DND-41 (cell line): ENCODE measurements at regions not wholly inside any gene's neighbourhood (a gene's known extent, or its start where the extent isn't known, plus 50 kb on each side); places are given as distances from the start of the nearest gene placed in this dataset.

ENCODE experiments used
- ATAC-seq: fragments of 200-7000 bp; cut with Tn5 transposase; 3 replicates; pipeline ENCODE4 v1.9.1; 2021; ENCODE audit warnings: low read depth; ENCODE audit not compliant: insufficient read depth
- DNase-seq: peaks from one replicate; pipeline ENCODE4 v3.0.0-alpha.2; 2020
- H2AFZ ChIP-seq: 2 replicates; pipeline ENCODE4 v1.6.0; 2012; ENCODE audit warnings: low read depth, low read length
- H3K27ac ChIP-seq: 2 replicates; pipeline ENCODE4 v1.5.1; 2012; ENCODE audit warnings: low read length, inconsistent platforms
- H3K27me3 ChIP-seq: fragments of 200-600 bp; sonication (generic); 2 replicates; pipeline ENCODE4 v1.6.0; 2012; ENCODE audit warnings: low read length, mild to moderate bottlenecking, inconsistent platforms; ENCODE audit not compliant: insufficient read depth, poor library complexity
- H3K36me3 ChIP-seq: 2 replicates; pipeline ENCODE4 v1.5.1; 2012; ENCODE audit warnings: low read length, inconsistent platforms; ENCODE audit not compliant: insufficient read depth
- H3K4me1 ChIP-seq: 2 replicates; pipeline ENCODE4 v1.5.1; 2012; ENCODE audit warnings: mild to moderate bottlenecking, low read length; ENCODE audit not compliant: insufficient read depth
- H3K4me2 ChIP-seq: 2 replicates; pipeline ENCODE4 v1.6.0; 2012; ENCODE audit warnings: mild to moderate bottlenecking, moderate library complexity, low read length, inconsistent platforms; ENCODE audit not compliant: insufficient read depth
- H3K4me3 ChIP-seq, 2 experiments: fragments of 200-600 bp in 1 of 2; shearing (Covaris generic) in 1 of 2; 2 replicates each; pipeline ENCODE4 v1.5.1; 2012 to 2016; ENCODE audit warnings: inconsistent platforms in 2 of 2, low read length in 2 of 2, mild to moderate bottlenecking in 2 of 2, low read depth in 1 of 2, moderate library complexity in 1 of 2
- H3K79me2 ChIP-seq: 2 replicates; pipeline ENCODE4 v1.6.0; 2012; ENCODE audit warnings: low read length, inconsistent platforms; ENCODE audit not compliant: insufficient read depth
- H3K9ac ChIP-seq: 2 replicates; pipeline ENCODE4 v1.6.0; 2012; ENCODE audit warnings: low read depth, mild to moderate bottlenecking, inconsistent platforms, low read length, moderate library complexity
- H3K9me3 ChIP-seq: 2 replicates; pipeline ENCODE4 v1.5.1; 2012; ENCODE audit warnings: low read length, moderate library complexity, mild to moderate bottlenecking, inconsistent platforms; ENCODE audit not compliant: insufficient read depth, severe bottlenecking
- H4K20me1 ChIP-seq: 2 replicates; pipeline ENCODE4 v1.6.0; 2012; ENCODE audit warnings: low read length; ENCODE audit not compliant: insufficient read depth
- CTCF ChIP-seq: IDR thresholded peaks from 2 replicates; pipeline ENCODE4 v1.5.1; 2012; ENCODE audit warnings: borderline replicate concordance, low read length, moderate library complexity, mild to moderate bottlenecking; ENCODE audit not compliant: poor library complexity, severe bottlenecking; ENCODE audit errors: extremely low read depth
- EZH2 ChIP-seq: IDR thresholded peaks from 3 replicates; pipeline ENCODE4 v1.6.1; 2012; ENCODE audit warnings: borderline replicate concordance, low read depth, mild to moderate bottlenecking, moderate library complexity, low read length, inconsistent platforms; ENCODE audit not compliant: severe bottlenecking

- ATAC-seq (no peak), DNase-seq (no peak)
- H3K27me3 ChIP-seq: peaks cover 11% of the 10 kb centered on the region
- no peaks in the 10 kb centered on the region for H3K79me2 ChIP-seq
- H3K4me3 ChIP-seq: no peak overlapping the region
- TF ChIP-seq EZH2 (no peak), CTCF (no peak)
- H3K4me2 ChIP-seq: no peak overlapping the region
- H2AFZ ChIP-seq: no peak overlapping the region
- H3K9ac ChIP-seq: no peak overlapping the region
- H3K4me1 ChIP-seq: peaks cover 6% of the 10 kb centered on the region
- no peaks in the 10 kb centered on the region for H3K36me3 ChIP-seq
- no peak overlapping the region for H3K27ac ChIP-seq
- no peaks in the 10 kb centered on the region for H3K9me3 ChIP-seq
- H4K20me1 ChIP-seq: 0 out of 2 replicates have a peak, but pooled peaks cover 5% of the 10 kb centered on the region
Measured at GRCh38 chr10:130242513-130242912, 106.3 kb downstream of the GLRX3 start.

GRCh38 chr10:130243015-130243414 is 106.8 kb downstream of the GLRX3 start:
- no peak overlapping the region for H2AFZ ChIP-seq
- no peak overlapping the region for H3K4me3 ChIP-seq
- H3K27me3 ChIP-seq: peaks cover 11% of the 10 kb centered on the region
- no peak overlapping the region for H3K27ac ChIP-seq
- no peaks in the 10 kb centered on the region for H3K9me3 ChIP-seq
- 0 out of 2 replicates have a peak, but pooled peaks cover 5% of the 10 kb centered on the region for H4K20me1 ChIP-seq
- 0 out of 3 replicates have a peak, but pooled peaks have one; percentile 47 for ATAC-seq
- no peak overlapping the region for H3K9ac ChIP-seq
- DNase-seq: no peak
- H3K79me2 ChIP-seq: no peaks in the 10 kb centered on the region
- TF ChIP-seq EZH2: no peak
- H3K4me2 ChIP-seq: no peak overlapping the region
- H3K36me3 ChIP-seq: no peaks in the 10 kb centered on the region
- peaks cover 6% of the 10 kb centered on the region for H3K4me1 ChIP-seq

GRCh38 chr10:130244031-130244927 is 108.1 kb downstream of the GLRX3 start:
- H3K27me3 ChIP-seq: peaks cover 11% of the 10 kb centered on the region
- no peak overlapping the region for H3K27ac ChIP-seq
- no peak overlapping the region for H3K4me2 ChIP-seq
- ATAC-seq (no peak), DNase-seq (no peak)
- H3K4me1 ChIP-seq: peaks cover 6% of the 10 kb centered on the region
- H3K9ac ChIP-seq: no peak overlapping the region
- H3K36me3 ChIP-seq: no peaks in the 10 kb centered on the region
- H3K9me3 ChIP-seq: no peaks in the 10 kb centered on the region
- 0 out of 2 replicates have a peak, but pooled peaks cover 5% of the 10 kb centered on the region for H4K20me1 ChIP-seq
- TF ChIP-seq CTCF: no peak
- no peak for TF ChIP-seq EZH2
- H2AFZ ChIP-seq: no peak overlapping the region
- no peak overlapping the region for H3K4me3 ChIP-seq
- H3K79me2 ChIP-seq: no peaks in the 10 kb centered on the region

DNA sequence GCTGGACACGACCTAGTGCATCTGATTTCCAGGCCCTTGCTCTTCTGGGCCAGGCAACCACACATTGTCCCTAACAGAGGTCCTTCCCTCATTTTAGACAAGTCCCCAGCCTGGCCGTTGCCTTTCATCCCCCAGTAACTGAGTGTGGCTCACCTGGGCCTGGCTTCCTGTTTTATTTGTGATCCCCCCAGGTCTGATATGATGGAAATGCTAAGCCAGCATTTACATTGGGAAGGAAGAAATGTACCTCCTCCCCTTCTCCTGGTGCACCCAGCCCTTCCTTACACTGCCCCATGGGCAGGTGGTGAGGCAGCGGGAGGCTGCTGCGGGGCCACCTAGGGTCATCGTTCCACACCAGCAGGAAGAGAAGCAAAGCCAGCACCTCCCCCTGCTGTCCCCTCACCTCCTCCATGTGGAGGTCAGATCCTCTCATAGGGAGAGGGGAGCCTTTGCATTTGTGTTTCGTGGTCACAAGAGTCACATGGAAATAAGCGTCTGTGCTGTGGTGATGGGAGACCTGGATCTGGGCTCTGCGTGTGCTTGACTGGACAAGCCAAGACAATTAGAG is 108.8 kb downstream of the GLRX3 start:
- ATAC-seq: no peak
- H3K27me3 ChIP-seq: peaks cover 11% of the 10 kb centered on the region
- no peak overlapping the region for H3K9ac ChIP-seq
- no peak overlapping the region for H3K27ac ChIP-seq
- H3K4me2 ChIP-seq: no peak overlapping the region
- no peak for DNase-seq
- 0 out of 2 replicates have a peak, but pooled peaks cover 5% of the 10 kb centered on the region for H4K20me1 ChIP-seq
- TF ChIP-seq CTCF (no peak), EZH2 (no peak)
- H3K9me3 ChIP-seq: no peaks in the 10 kb centered on the region
- peaks cover 6% of the 10 kb centered on the region for H3K4me1 ChIP-seq
- H3K79me2 ChIP-seq: no peaks in the 10 kb centered on the region
- H2AFZ ChIP-seq: no peak overlapping the region
- no peaks in the 10 kb centered on the region for H3K36me3 ChIP-seq
- no peak overlapping the region for H3K4me3 ChIP-seq
